PC-3 (cell line): ENCODE measurements at regions not wholly inside any gene's neighbourhood (a gene's known extent, or its start where the extent isn't known, plus 50 kb on each side); places are given as distances from the start of the nearest gene placed in this dataset.

Experiments used
- ATAC-seq: fragments of 200-7000 bp; cut with Tn5 transposase; 2 replicates; pipeline ENCODE4 v1.9.1; 2020; ENCODE audit warnings: mild to moderate bottlenecking, moderate library complexity
- BruUV-seq: library from RNA; stranded (reverse); fragments of 400-500 nt; replicated peaks from 2 replicates; lab custom pipeline; 2021; lab: Mats Ljungman, UMichigan
- CTCF ChIA-PET: fragments of 300-600 bp; sonication (Branson Sonifier 250); formaldehyde crosslinking; loops from one replicate; lab custom pipeline; 2022; ENCODE audit warnings: antibody characterized with exemption; lab: Charles Lee
- POLR2A ChIA-PET: fragments of 300-600 bp; sonication (Branson Sonifier 250); formaldehyde crosslinking; loops from one replicate; lab custom pipeline; 2022; ENCODE audit warnings: antibody characterized with exemption; ENCODE audit not compliant: unreplicated experiment; lab: Charles Lee
- DNase-seq: peaks from one replicate; pipeline ENCODE4 v3.0.0-alpha.2; 2015
- H2AFZ ChIP-seq: fragments of 300-600 bp; sonication (generic); 2 replicates; pipeline ENCODE4 v1.6.0; 2016; ENCODE audit warnings: antibody characterized with exemption, low read length
- H3F3A ChIP-seq: fragments of 300-600 bp; sonication (generic); one replicate; pipeline ENCODE4 v1.6.0; 2017; ENCODE audit warnings: antibody characterized with exemption, low read length, control low read depth, mild to moderate bottlenecking; ENCODE audit not compliant: unreplicated experiment
- H3K27ac ChIP-seq: fragments of 300-600 bp; sonication (generic); 2 replicates; pipeline ENCODE4 v1.5.1; 2016; ENCODE audit warnings: mild to moderate bottlenecking, low read length
- H3K27me3 ChIP-seq: fragments of 300-600 bp; sonication (generic); 2 replicates; pipeline ENCODE4 v1.6.1; 2016; ENCODE audit warnings: low read length, mixed read lengths
- H3K36me3 ChIP-seq: fragments of 300-600 bp; sonication (generic); 2 replicates; pipeline ENCODE4 v1.6.1; 2016; ENCODE audit warnings: low read depth, mixed run types, low read length, mixed read lengths
- H3K4me1 ChIP-seq: fragments of 300-600 bp; sonication (generic); 2 replicates; pipeline ENCODE4 v1.5.1; 2016; ENCODE audit warnings: low read length; ENCODE audit not compliant: insufficient read depth
- H3K4me2 ChIP-seq: fragments of 300-600 bp; sonication (generic); 2 replicates; pipeline ENCODE4 v1.6.0; 2016; ENCODE audit warnings: low read length
- H3K4me3 ChIP-seq: fragments of 300-600 bp; sonication (generic); 2 replicates; pipeline ENCODE4 v1.5.1; 2016; ENCODE audit warnings: mild to moderate bottlenecking, low read length, mixed read lengths
- H3K79me2 ChIP-seq: fragments of 300-600 bp; sonication (generic); 2 replicates; pipeline ENCODE4 v1.6.1; 2017; ENCODE audit warnings: low read length, mixed read lengths
- H3K9ac ChIP-seq: fragments of 300-600 bp; sonication (generic); 2 replicates; pipeline ENCODE4 v1.6.0; 2016; ENCODE audit warnings: mild to moderate bottlenecking, low read length
- H3K9me2 ChIP-seq: fragments of 300-600 bp; sonication (generic); replicated peaks from 2 replicates; pipeline ENCODE4 v1.6.1; 2016; ENCODE audit warnings: mixed run types, low read length, mixed read lengths
- H3K9me3 ChIP-seq: fragments of 300-600 bp; sonication (generic); 2 replicates; pipeline ENCODE4 v1.6.1; 2016; ENCODE audit warnings: low read length, mixed read lengths
- H4K20me1 ChIP-seq: fragments of 300-600 bp; sonication (generic); 2 replicates; pipeline ENCODE4 v1.6.1; 2016; ENCODE audit warnings: low read length, mixed read lengths
- CTCF ChIP-seq: fragments of 300-600 bp; sonication (generic); conservative IDR thresholded peaks from 2 replicates; pipeline ENCODE4 v1.5.1; 2017; ENCODE audit warnings: antibody characterized with exemption, low read depth, mild to moderate bottlenecking, low read length
- EZH2 ChIP-seq: fragments of 300-600 bp; sonication (generic); IDR thresholded peaks from one replicate; pipeline ENCODE4 v1.6.1; 2017; ENCODE audit warnings: antibody characterized with exemption, mild to moderate bottlenecking, low read length; ENCODE audit not compliant: unreplicated experiment
- EZH2phosphoT487 ChIP-seq: fragments of 300-600 bp; sonication (generic); IDR thresholded peaks from 2 replicates; pipeline ENCODE4 v1.6.1; 2018; ENCODE audit warnings: mild to moderate bottlenecking, antibody characterized with exemption, low read length, borderline replicate concordance
- intact Hi-C: fragments of 100-400 bp; cut with micrococcal nuclease; formaldehyde crosslinking; loops from 2 replicates; pipeline ENCODE4 v1.9.0; 2023

- BruUV-seq = no TSS peak
- peaks cover 10% of the 10 kb centered on the region for H3K4me1 ChIP-seq
- no peaks in the 10 kb centered on the region for H3F3A ChIP-seq
- H3K9ac ChIP-seq = no peak overlapping the region
- ChIA-PET CTCF (no interaction called here), POLR2A (no interaction called here)
- no peaks in the 10 kb centered on the region for H3K36me3 ChIP-seq
- no peaks in the 10 kb centered on the region for H4K20me1 ChIP-seq
- no peaks in the 10 kb centered on the region for H3K79me2 ChIP-seq
- TF ChIP-seq EZH2phosphoT487 (no peak), EZH2 (no peak), CTCF (no peak)
- no peaks in the 10 kb centered on the region for H3K9me3 ChIP-seq
- intact Hi-C loops = no loop called here
- H3K4me3 ChIP-seq = no peak overlapping the region
- no peak overlapping the region for H2AFZ ChIP-seq
- ATAC-seq (no peak), DNase-seq (no peak)
- H3K9me2 ChIP-seq = no peaks in the 10 kb centered on the region
- no peak overlapping the region for H3K4me2 ChIP-seq
- no peak overlapping the region for H3K27ac ChIP-seq
- H3K27me3 ChIP-seq = no peaks in the 10 kb centered on the region
Observed at GRCh38 chr10:28811639-28812349, 134.5 kb downstream of the BAMBI start.

- Histone ChIP-seq H3F3A (no peaks in the 10 kb centered on the region), H3K4me1 (peaks cover 10% of the 10 kb centered on the region), H3K4me2 (no peak overlapping the region), H3K27me3 (no peaks in the 10 kb centered on the region), H3K79me2 (no peaks in the 10 kb centered on the region), H3K9me3 (no peaks in the 10 kb centered on the region), H3K27ac (no peak overlapping the region), H3K9ac (no peak overlapping the region), H4K20me1 (no peaks in the 10 kb centered on the region), H2AFZ (no peak overlapping the region), H3K9me2 (no peaks in the 10 kb centered on the region), H3K36me3 (no peaks in the 10 kb centered on the region), H3K4me3 (no peak overlapping the region)
- ChIA-PET CTCF (no interaction called here), POLR2A (no interaction called here)
- no peak for DNase-seq
- no peak for ATAC-seq
- no TSS peak for BruUV-seq
- TF ChIP-seq EZH2phosphoT487 = no peak
- TF ChIP-seq EZH2 = no peak
- TF ChIP-seq CTCF = no peak
- intact Hi-C loops = no loop called here
Observed at GRCh38 chr10:28812384-28813372, 135.4 kb downstream of the BAMBI start.
